Esophagus squamous epithelium (tissue), 5 donors: ENCODE measurements at regions not wholly inside any gene's neighbourhood (a gene's known extent, or its start where the extent isn't known, plus 50 kb on each side); places are given as distances from the start of the nearest gene placed in this dataset.

Source experiments
- DNase-seq: peaks from one replicate; lab custom pipeline; 2025; lab: John Stamatoyannopoulos, UW
- H3K27ac ChIP-seq, 4 donors: fragments of 200-600 bp; sonication (generic); one replicate each; pipeline ENCODE4 v1.5.1; 2016 to 2019; ENCODE audit warnings: mild to moderate bottlenecking in 1 of 4
- H3K27me3 ChIP-seq, 4 donors: fragments of 200-600 bp; sonication (generic); 1 replicate in 3 of 4; 2 replicates in 1 of 4; pipeline versions ENCODE4 v1.5.1 to v1.6.0; 2017 to 2021; ENCODE audit warnings: antibody characterized with exemption in 1 of 4
- H3K36me3 ChIP-seq, 3 donors: fragments of 200-600 bp; sonication (generic); one replicate each; pipeline ENCODE4 v1.5.1; 2016 to 2019
- H3K4me1 ChIP-seq, 3 donors: fragments of 200-600 bp; sonication (generic); one replicate each; pipeline ENCODE4 v1.5.1; 2017 to 2019
- H3K4me3 ChIP-seq, 4 donors: fragments of 200-600 bp; sonication (generic); 1 replicate in 3 of 4; 2 replicates in 1 of 4; pipeline ENCODE4 v1.5.1; 2016 to 2019; ENCODE audit warnings: mild to moderate bottlenecking in 2 of 4, moderate library complexity in 1 of 4
- H3K9me3 ChIP-seq, 3 donors: fragments of 200-600 bp; sonication (generic); one replicate each; pipeline ENCODE4 v1.5.1; 2016 to 2019
- POLR2A ChIP-seq, 4 donors: fragments of 450-650 bp; IDR thresholded peaks; one replicate each; pipeline ENCODE4 v1.6.1; 2017; ENCODE audit warnings: antibody characterized with exemption in 4 of 4, mild to moderate bottlenecking in 4 of 4, moderate library complexity in 3 of 4
- WGBS, 2 donors: methylation state at CpG; one replicate each; pipeline ENCODE4 v1.1.5; 2018; 5-methylcytosine and 5-hydroxymethylcytosine counted together
- intact Hi-C: fragments of 100-400 bp; cut with DNase I; formaldehyde crosslinking; loops from one replicate; pipeline ENCODE4 v1.15.0; 2022
- TF ChIP-seq, protein P1 (sequence below), 6 experiments: fragments of 450-650 bp in 4 of 6; fragments of 200-600 bp in 2 of 6; sonication (generic) in 2 of 6; IDR thresholded peaks; one replicate each; pipeline ENCODE4 v1.5.1; 2016 to 2019; ENCODE audit warnings: antibody characterized with exemption in 6 of 6, mild to moderate bottlenecking in 4 of 6, moderate library complexity in 4 of 6
- donor health status: DM: yes; HTN: yes; CAD: no.

DNA sequence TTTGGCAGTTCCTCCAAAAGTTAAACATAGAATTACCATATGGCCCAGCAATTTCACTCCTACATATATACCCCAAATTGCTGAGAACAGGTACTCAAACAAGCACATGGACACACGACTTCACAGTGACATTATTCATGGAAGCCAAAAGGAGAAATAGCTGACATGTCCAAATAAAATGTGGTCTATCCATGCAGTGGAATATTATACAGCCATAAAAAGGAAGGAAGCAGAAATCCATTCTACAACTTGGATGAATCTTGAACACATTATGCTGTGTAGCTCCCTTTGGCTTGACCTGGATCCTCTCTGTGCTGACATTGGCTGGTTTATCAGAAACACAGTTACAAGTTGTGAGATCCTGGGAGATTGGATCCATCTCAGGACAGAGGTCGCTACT, 370.9 kb upstream of the EEF2KMT start:
- Histone ChIP-seq H3K4me3 (no peak overlapping the region), H3K4me1 (no peaks in the 10 kb centered on the region), H3K27ac (no peak overlapping the region), H3K27me3 (peaks cover 0 to 26% (median 0%) of the 10 kb centered on the region in 4 donors), H3K9me3 (no peaks in the 10 kb centered on the region), H3K36me3 (no peaks in the 10 kb centered on the region)
- TF ChIP-seq, protein P1, sequence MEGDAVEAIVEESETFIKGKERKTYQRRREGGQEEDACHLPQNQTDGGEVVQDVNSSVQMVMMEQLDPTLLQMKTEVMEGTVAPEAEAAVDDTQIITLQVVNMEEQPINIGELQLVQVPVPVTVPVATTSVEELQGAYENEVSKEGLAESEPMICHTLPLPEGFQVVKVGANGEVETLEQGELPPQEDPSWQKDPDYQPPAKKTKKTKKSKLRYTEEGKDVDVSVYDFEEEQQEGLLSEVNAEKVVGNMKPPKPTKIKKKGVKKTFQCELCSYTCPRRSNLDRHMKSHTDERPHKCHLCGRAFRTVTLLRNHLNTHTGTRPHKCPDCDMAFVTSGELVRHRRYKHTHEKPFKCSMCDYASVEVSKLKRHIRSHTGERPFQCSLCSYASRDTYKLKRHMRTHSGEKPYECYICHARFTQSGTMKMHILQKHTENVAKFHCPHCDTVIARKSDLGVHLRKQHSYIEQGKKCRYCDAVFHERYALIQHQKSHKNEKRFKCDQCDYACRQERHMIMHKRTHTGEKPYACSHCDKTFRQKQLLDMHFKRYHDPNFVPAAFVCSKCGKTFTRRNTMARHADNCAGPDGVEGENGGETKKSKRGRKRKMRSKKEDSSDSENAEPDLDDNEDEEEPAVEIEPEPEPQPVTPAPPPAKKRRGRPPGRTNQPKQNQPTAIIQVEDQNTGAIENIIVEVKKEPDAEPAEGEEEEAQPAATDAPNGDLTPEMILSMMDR (IDR thresholded peaks at IDR 0.05): no peak
- TF ChIP-seq POLR2A (IDR thresholded peaks at IDR 0.05): no peak
- intact Hi-C loops: no loop called here
- DNase-seq: no peak
- WGBS, 2 donors: 43 to 52% methylated on average over 2 of the region's 2 CpGs

DNA sequence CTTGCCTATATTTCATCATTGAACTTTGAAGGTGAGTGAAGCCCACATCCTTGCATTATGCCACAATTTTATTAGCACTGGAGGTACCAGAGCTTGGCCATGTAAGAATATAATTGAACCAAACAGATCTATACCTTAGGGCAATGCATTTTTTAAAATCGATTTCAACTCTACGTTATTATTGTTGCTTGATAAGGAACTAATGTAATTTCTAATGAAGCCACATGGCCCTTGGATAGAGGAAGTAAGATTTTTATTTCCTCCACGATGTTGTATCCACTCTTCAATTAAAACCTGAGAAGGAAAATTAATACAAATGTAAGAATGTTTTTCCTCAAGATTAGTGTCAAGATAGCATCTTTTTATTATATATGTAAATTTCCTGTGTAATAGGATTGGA, 370.0 kb upstream of the EEF2KMT start:
- H3K27me3 ChIP-seq: peaks cover 0 to 22% (median 0%) of the 10 kb centered on the region in 4 donors
- H3K9me3 ChIP-seq: no peaks in the 10 kb centered on the region
- no peaks in the 10 kb centered on the region for H3K36me3 ChIP-seq
- no peaks in the 10 kb centered on the region for H3K4me1 ChIP-seq
- no peak overlapping the region for H3K27ac ChIP-seq
- 83 to 94% methylated on average over 3 of the region's 3 CpGs for WGBS, 2 donors
- intact Hi-C loops: no loop called here
- DNase-seq: no peak
- no peak overlapping the region for H3K4me3 ChIP-seq
- TF ChIP-seq, protein P1 (IDR thresholded peaks at IDR 0.05): no peak
- TF ChIP-seq POLR2A (IDR thresholded peaks at IDR 0.05): no peak

DNA sequence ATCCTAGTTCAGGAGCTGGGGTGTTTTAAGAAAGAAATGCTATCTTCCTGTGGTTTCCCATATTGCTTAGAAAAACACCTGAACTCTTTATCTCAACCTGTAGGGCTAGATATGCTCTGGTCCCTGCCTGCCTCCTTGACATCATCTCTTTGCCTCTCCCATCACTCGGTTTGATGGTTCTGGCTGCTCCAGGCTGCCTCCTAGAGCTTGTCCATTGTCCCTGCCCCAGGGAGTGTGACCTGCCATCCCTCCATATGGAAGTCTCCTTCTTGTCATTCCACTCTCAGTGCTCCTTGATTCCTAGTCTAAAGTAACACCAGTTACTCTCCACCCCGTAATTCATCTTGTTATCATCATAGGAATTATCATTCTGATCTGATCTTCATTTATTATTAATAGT, 369.0 kb upstream of the EEF2KMT start:
- Histone ChIP-seq H3K9me3 (no peaks in the 10 kb centered on the region), H3K4me1 (no peaks in the 10 kb centered on the region), H3K27ac (no peak overlapping the region), H3K36me3 (no peaks in the 10 kb centered on the region), H3K4me3 (no peak overlapping the region), H3K27me3 (peaks cover 0 to 12% (median 0%) of the 10 kb centered on the region in 4 donors)
- TF ChIP-seq POLR2A (IDR thresholded peaks at IDR 0.05): no peak
- TF ChIP-seq, protein P1 (IDR thresholded peaks at IDR 0.05): no peak
- intact Hi-C loops: no loop called here
- WGBS, 2 donors: 44 to 46% methylated on average over 2 of the region's 2 CpGs
- no peak for DNase-seq

DNA sequence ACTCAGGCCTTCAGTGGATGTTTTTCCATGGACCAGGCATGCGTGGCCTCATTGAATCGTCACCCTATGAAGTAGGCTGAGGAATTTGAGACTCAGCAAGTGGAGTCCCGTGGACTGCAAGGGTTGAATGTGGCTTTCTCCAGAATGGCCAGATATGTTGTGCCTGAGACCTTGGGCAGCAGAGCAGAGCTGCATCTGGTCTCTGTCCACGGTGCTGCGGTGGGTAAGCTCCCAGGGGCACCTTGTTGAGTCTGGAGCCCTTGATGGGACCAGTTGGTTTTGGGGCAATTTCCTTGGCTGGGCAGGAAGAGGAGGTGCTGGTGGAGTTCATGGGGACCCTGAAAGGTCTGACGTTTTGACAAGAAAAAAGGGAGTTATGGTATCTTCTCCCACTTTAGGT, 368.1 kb upstream of the EEF2KMT start:
- TF ChIP-seq, protein P1 (IDR thresholded peaks at IDR 0.05): no peak
- no peak for TF ChIP-seq POLR2A (IDR thresholded peaks at IDR 0.05)
- Histone ChIP-seq H3K4me1 (no peaks in the 10 kb centered on the region), H3K36me3 (no peaks in the 10 kb centered on the region), H3K9me3 (no peaks in the 10 kb centered on the region), H3K27me3 (peaks cover 0 to 4% (median 0%) of the 10 kb centered on the region in 4 donors), H3K27ac (no peak overlapping the region), H3K4me3 (no peak overlapping the region)
- WGBS, 2 donors: 52 to 83% methylated on average over 4 to 5 of the region's 6 CpGs
- intact Hi-C loops: no loop called here
- no peak for DNase-seq

DNA sequence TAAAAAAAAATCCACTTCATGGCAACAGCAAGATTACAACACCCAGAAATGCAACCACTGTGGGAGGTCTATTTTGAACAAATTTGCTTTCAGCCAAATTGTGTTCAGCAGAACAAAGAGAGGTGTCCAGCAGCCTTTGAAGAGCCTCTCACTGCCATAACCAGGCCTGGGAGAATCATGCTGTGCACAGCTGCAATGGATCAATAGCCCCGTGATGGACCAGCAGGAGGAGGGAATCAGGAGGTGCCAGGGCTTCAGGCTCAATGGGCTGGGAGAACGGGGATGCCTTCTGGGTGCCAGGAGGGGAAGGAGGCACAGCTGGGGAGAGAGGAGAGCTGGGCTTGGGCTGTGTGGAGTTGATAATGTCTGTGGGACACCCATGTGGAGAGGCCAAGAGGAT, 366.2 kb upstream of the EEF2KMT start:
- peaks cover 0 to 4% (median 0%) of the 10 kb centered on the region in 4 donors for H3K27me3 ChIP-seq
- no peaks in the 10 kb centered on the region for H3K9me3 ChIP-seq
- DNase-seq: no peak
- intact Hi-C loops: no loop called here
- no peak overlapping the region for H3K27ac ChIP-seq
- TF ChIP-seq, protein P1 (IDR thresholded peaks at IDR 0.05): no peak
- no peak for TF ChIP-seq POLR2A (IDR thresholded peaks at IDR 0.05)
- H3K4me1 ChIP-seq: no peaks in the 10 kb centered on the region
- H3K36me3 ChIP-seq: no peaks in the 10 kb centered on the region
- WGBS, 2 donors: 23 to 31% methylated on average over 2 of the region's 2 CpGs
- no peak overlapping the region for H3K4me3 ChIP-seq
